ENCODE measurements at regions not wholly inside any gene's neighbourhood (a gene's known extent, or its start where the extent isn't known, plus 50 kb on each side); places are given as distances from the start of the nearest gene placed in this dataset.
"Not testable (repeated sequence)": the region's sequence is repeated elsewhere in the genome, so short reads cannot be mapped to it uniquely, and the experiment has no call there.

GRCh38 chr2:7557376-7557775 lies 640.2 kb downstream of the RNF144A start:
- DNase-seq: no peak

GRCh38 chr2:7559791-7560190 lies 642.6 kb downstream of the RNF144A start:
- DNase-seq: no peak

- DNase-seq: no peak
Measured at GRCh38 chr2:7566382-7566881, 649.2 kb downstream of the RNF144A start.

- DNase-seq: not testable (repeated sequence)
Measured at GRCh38 chr2:7567116-7567515, 649.9 kb downstream of the RNF144A start.

- no peak for DNase-seq
Measured at GRCh38 chr2:7567646-7568045, 650.4 kb downstream of the RNF144A start.

GRCh38 chr2:7570247-7570646 lies 653.0 kb downstream of the RNF144A start:
- DNase-seq: no peak

GRCh38 chr2:7571701-7572100 lies 654.5 kb downstream of the RNF144A start:
- DNase-seq: no peak

GRCh38 chr2:7572450-7572849 lies 655.2 kb downstream of the RNF144A start:
- DNase-seq: no peak

- no peak for DNase-seq
Measured at GRCh38 chr2:7573166-7573825, 656.1 kb downstream of the RNF144A start.

- DNase-seq: no peak
Measured at GRCh38 chr2:7574385-7574784, 657.2 kb downstream of the RNF144A start.

GRCh38 chr2:7577769-7578168 lies 660.6 kb downstream of the RNF144A start:
- no peak for DNase-seq

- DNase-seq: no peak
Measured at GRCh38 chr2:7584017-7584416, 666.8 kb downstream of the RNF144A start.

GRCh38 chr2:7586898-7587297 lies 669.7 kb downstream of the RNF144A start:
- DNase-seq: no peak

GRCh38 chr2:7588295-7588694 lies 671.1 kb downstream of the RNF144A start:
- DNase-seq: no peak

- DNase-seq: no peak
Measured at GRCh38 chr2:7592618-7593140, 675.5 kb downstream of the RNF144A start.

GRCh38 chr2:7593360-7593759 lies 676.1 kb downstream of the RNF144A start:
- DNase-seq: no peak

- no peak for DNase-seq
Measured at GRCh38 chr2:7594211-7594610, 677.0 kb downstream of the RNF144A start.

- no peak for DNase-seq
Measured at GRCh38 chr2:7595206-7595605, 678.0 kb downstream of the RNF144A start.

- DNase-seq: no peak
Measured at GRCh38 chr2:7598402-7598801, 681.2 kb downstream of the RNF144A start.

- no peak for DNase-seq
Measured at GRCh38 chr2:7599462-7600258, 682.4 kb downstream of the RNF144A start.

GRCh38 chr2:7601990-7602389 lies 684.8 kb downstream of the RNF144A start:
- DNase-seq: no peak

GRCh38 chr2:7604456-7604855 lies 687.2 kb downstream of the RNF144A start:
- DNase-seq: no peak

- no peak for DNase-seq
Measured at GRCh38 chr2:7607441-7608173, 690.4 kb downstream of the RNF144A start.

Data from NCI-H510A treated with DMSO at 0.1 percent for 48 hours (cell line).